ENCODE measurements at regions not wholly inside any gene's neighbourhood (a gene's known extent, or its start where the extent isn't known, plus 50 kb on each side); places are given as distances from the start of the nearest gene placed in this dataset.

GRCh38 chr2:34178482-34178881, 579.4 kb upstream of the FAM98A start:
- H3K27me3 Mint-ChIP-seq (ENCODE audit: low read depth in 3 of 3): no peaks in the 10 kb centered on the region
- intact Hi-C loops (cut with micrococcal nuclease): no loop called here
- H3K9me3 Mint-ChIP-seq: peaks cover 0 to 8% (median 5%) of the 10 kb centered on the region in 7 donors
- Histone ChIP-seq H3K9me3 (replicated peaks in 1 of 2; ENCODE audit: control insufficient read depth in 1 of 2, insufficient read depth in 1 of 2, low read length in 2 of 2) (no peaks in the 10 kb centered on the region), H3K27ac (ENCODE audit: low read depth in 1 of 2, low read length in 2 of 2) (no peak overlapping the region), H3K36me3 (replicated peaks in 1 of 2; ENCODE audit: control insufficient read depth in 1 of 2, insufficient read depth in 2 of 2, low read length in 2 of 2) (no peaks in the 10 kb centered on the region), H3K4me1 (ENCODE audit: control insufficient read depth in 1 of 2, insufficient read depth in 2 of 2, low read length in 2 of 2) (no peaks in the 10 kb centered on the region), H3K79me2 (ENCODE audit: insufficient read depth, low read length) (no peaks in the 10 kb centered on the region), H3K4me2 (replicated peaks; ENCODE audit: extremely low read depth, low read length, poor library complexity, severe bottlenecking) (no peak overlapping the region), H3K27me3 (ENCODE audit: control insufficient read depth in 2 of 2, insufficient read depth in 2 of 2, low read length in 2 of 2) (no peaks in the 10 kb centered on the region), H3K4me3 (replicated peaks in 1 of 3; ENCODE audit: low read depth in 2 of 3, low read length in 3 of 3) (no peak overlapping the region), H2AFZ (ENCODE audit: insufficient read depth, low read depth, low read length, poor library complexity, severe bottlenecking) (no peak overlapping the region), H3K9ac (ENCODE audit: insufficient read depth, low read length, poor library complexity, severe bottlenecking) (no peak overlapping the region), H4K20me1 (ENCODE audit: insufficient read depth, low read length) (no peaks in the 10 kb centered on the region)
- no peak overlapping the region for H3K4me3 Mint-ChIP-seq
- TF ChIP-seq, protein P1, sequence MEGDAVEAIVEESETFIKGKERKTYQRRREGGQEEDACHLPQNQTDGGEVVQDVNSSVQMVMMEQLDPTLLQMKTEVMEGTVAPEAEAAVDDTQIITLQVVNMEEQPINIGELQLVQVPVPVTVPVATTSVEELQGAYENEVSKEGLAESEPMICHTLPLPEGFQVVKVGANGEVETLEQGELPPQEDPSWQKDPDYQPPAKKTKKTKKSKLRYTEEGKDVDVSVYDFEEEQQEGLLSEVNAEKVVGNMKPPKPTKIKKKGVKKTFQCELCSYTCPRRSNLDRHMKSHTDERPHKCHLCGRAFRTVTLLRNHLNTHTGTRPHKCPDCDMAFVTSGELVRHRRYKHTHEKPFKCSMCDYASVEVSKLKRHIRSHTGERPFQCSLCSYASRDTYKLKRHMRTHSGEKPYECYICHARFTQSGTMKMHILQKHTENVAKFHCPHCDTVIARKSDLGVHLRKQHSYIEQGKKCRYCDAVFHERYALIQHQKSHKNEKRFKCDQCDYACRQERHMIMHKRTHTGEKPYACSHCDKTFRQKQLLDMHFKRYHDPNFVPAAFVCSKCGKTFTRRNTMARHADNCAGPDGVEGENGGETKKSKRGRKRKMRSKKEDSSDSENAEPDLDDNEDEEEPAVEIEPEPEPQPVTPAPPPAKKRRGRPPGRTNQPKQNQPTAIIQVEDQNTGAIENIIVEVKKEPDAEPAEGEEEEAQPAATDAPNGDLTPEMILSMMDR (IDR thresholded peaks at IDR 0.05): no peak
- H3K36me3 Mint-ChIP-seq: no peaks in the 10 kb centered on the region
- DNase-seq: no peak
- H3K4me1 Mint-ChIP-seq: no peaks in the 10 kb centered on the region
- no peak overlapping the region for H3K27ac Mint-ChIP-seq

- Mint-ChIP-seq H3K36me3 (no peaks in the 10 kb centered on the region), H3K4me3 (no peak overlapping the region), H3K4me1 (no peaks in the 10 kb centered on the region), H3K27ac (no peak overlapping the region), H3K9me3 (peaks cover 1 to 13% (median 8%) of the 10 kb centered on the region in 7 donors), H3K27me3 (ENCODE audit: low read depth in 3 of 3) (no peaks in the 10 kb centered on the region)
- Histone ChIP-seq H3K4me1 (ENCODE audit: control insufficient read depth in 1 of 2, insufficient read depth in 2 of 2, low read length in 2 of 2) (no peaks in the 10 kb centered on the region), H4K20me1 (ENCODE audit: insufficient read depth, low read length) (no peaks in the 10 kb centered on the region), H3K79me2 (ENCODE audit: insufficient read depth, low read length) (no peaks in the 10 kb centered on the region), H3K27ac (ENCODE audit: low read depth in 1 of 2, low read length in 2 of 2) (no peak overlapping the region), H3K9me3 (replicated peaks in 1 of 2; ENCODE audit: control insufficient read depth in 1 of 2, insufficient read depth in 1 of 2, low read length in 2 of 2) (peaks cover 3 to 4% of the 10 kb centered on the region in 2 donors), H3K36me3 (replicated peaks in 1 of 2; ENCODE audit: control insufficient read depth in 1 of 2, insufficient read depth in 2 of 2, low read length in 2 of 2) (no peaks in the 10 kb centered on the region), H3K4me2 (replicated peaks; ENCODE audit: extremely low read depth, low read length, poor library complexity, severe bottlenecking) (no peak overlapping the region), H3K27me3 (ENCODE audit: control insufficient read depth in 2 of 2, insufficient read depth in 2 of 2, low read length in 2 of 2) (no peaks in the 10 kb centered on the region), H3K4me3 (replicated peaks in 1 of 3; ENCODE audit: low read depth in 2 of 3, low read length in 3 of 3) (no peak overlapping the region), H2AFZ (ENCODE audit: insufficient read depth, low read depth, low read length, poor library complexity, severe bottlenecking) (no peak overlapping the region), H3K9ac (ENCODE audit: insufficient read depth, low read length, poor library complexity, severe bottlenecking) (no peak overlapping the region)
- TF ChIP-seq, protein P1 (IDR thresholded peaks at IDR 0.05): no peak
- DNase-seq: no peak
- intact Hi-C loops (cut with micrococcal nuclease): no loop called here
These were observed 577.6 kb upstream of the FAM98A start for GRCh38 chr2:34176693-34177092.

Measured in CD14-positive monocyte (primary cell).